ENCODE measurements at regions not wholly inside any gene's neighbourhood (a gene's known extent, or its start where the extent isn't known, plus 50 kb on each side); places are given as distances from the start of the nearest gene placed in this dataset.
"Not testable (repeated sequence)": the region's sequence is repeated elsewhere in the genome, so short reads cannot be mapped to it uniquely, and the experiment has no call there.

- no peak for DNase-seq
Measured at GRCh38 chr12:59404109-59404650, 191.6 kb upstream of the SLC16A7 start.

DNA sequence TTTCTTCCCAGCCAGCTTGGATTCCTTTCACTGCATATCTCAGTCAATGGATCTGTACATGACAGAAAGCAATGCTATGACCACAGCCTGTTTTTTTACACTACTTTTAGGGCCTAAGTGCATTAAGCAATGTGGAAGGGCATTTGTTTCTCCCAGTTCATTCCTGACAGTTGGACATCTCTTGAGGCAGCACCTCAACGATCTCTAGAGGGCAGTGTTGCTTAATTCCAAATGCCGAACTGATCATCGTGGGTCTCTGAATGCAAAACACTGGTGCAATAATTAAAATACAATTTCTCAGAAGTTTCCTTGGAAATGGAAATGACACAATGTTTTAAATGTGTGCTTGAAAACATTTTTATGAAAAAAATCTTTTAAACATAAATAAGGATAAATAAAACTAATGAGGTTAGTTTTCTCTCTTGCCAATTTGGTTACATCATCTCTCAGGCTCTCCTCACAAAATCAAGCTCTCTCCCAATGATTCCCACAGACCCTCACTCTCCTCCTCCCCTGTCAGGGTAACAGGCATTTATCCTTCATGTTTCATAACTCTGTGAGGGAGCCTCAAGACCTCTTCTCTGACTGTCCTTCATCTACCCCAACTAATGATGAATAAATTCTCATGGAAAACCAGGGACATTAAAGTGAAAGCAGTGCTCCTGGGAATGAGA lies 192.4 kb upstream of the SLC16A7 start:
- peak; percentile 44 to 72 for DNase-seq

DNA sequence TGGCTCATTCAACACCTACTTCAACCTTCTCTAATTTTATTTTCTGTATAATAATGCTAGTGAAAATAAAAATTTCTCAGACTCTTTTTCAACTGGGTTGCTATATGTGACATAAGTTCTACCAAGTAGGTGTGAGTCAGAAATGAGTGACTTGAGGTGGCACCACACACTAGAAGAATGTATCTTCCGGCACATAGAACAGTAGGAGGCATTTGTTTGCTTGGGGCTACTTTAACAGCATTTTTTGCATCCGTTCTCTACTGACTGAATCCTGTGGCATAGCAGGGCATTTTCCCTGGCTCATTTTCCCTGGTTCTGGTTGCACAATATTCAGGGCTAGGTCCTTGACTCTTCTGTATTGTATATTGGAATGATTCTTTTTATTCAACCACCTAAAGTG lies 194.0 kb upstream of the SLC16A7 start:
- DNase-seq: no peak

- DNase-seq: no peak
Measured at GRCh38 chr12:59398164-59398563, 197.7 kb upstream of the SLC16A7 start.

- DNase-seq: no peak
Measured at GRCh38 chr12:59396919-59397318, 198.9 kb upstream of the SLC16A7 start.

GRCh38 chr12:59396519-59396918 lies 199.3 kb upstream of the SLC16A7 start:
- peak in 1 of 2 experiments; percentile 5 for DNase-seq

- DNase-seq: not testable (repeated sequence)
Measured at GRCh38 chr12:59395310-59395709, 200.5 kb upstream of the SLC16A7 start.

- no peak for DNase-seq
Measured at GRCh38 chr12:59393506-59393905, 202.3 kb upstream of the SLC16A7 start.

GRCh38 chr12:59389968-59390576 lies 205.8 kb upstream of the SLC16A7 start:
- DNase-seq: no peak

DNA sequence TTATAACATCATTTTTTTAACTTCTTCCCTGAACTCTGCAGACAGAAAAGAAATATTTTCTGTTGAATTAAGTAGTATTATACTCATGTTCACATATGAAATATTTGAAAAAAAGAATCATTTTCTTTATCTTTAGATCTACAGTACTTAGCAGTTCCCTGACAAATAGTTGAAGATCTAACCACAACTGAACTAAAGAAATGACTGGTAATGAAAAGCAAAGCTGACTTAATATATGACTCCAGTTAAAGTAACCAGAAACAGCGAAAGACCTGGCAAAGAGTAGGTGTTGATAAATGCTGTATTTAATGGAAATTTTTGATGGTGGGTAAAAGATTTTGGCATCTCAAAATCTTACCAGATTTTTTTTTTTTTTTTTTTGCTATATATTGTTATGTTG lies 207.1 kb upstream of the SLC16A7 start:
- no peak for DNase-seq

DNA sequence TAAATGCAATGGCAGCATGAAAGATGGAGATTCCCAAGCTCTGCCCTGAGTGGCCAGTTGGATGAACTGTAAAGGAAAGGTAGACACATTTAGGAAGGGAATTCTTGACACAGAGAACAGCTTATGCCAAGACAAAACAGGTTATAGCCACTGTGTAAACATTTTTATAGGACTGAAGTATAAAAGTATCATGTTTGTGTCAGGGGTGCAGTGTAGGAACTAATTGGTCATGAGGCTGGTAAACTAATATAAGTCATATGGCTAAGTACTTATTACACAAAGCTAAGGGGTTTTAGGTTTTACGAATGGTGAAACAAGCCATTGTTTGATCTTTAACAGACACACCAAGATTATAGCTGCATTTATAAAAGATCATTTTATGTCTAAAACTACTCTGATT lies 207.7 kb upstream of the SLC16A7 start:
- DNase-seq: peak in 1 of 2 experiments; percentile 11

GRCh38 chr12:59386236-59386635 lies 209.6 kb upstream of the SLC16A7 start:
- DNase-seq: no peak

- DNase-seq: no peak
Measured at GRCh38 chr12:59383079-59383822, 212.6 kb upstream of the SLC16A7 start.

DNA sequence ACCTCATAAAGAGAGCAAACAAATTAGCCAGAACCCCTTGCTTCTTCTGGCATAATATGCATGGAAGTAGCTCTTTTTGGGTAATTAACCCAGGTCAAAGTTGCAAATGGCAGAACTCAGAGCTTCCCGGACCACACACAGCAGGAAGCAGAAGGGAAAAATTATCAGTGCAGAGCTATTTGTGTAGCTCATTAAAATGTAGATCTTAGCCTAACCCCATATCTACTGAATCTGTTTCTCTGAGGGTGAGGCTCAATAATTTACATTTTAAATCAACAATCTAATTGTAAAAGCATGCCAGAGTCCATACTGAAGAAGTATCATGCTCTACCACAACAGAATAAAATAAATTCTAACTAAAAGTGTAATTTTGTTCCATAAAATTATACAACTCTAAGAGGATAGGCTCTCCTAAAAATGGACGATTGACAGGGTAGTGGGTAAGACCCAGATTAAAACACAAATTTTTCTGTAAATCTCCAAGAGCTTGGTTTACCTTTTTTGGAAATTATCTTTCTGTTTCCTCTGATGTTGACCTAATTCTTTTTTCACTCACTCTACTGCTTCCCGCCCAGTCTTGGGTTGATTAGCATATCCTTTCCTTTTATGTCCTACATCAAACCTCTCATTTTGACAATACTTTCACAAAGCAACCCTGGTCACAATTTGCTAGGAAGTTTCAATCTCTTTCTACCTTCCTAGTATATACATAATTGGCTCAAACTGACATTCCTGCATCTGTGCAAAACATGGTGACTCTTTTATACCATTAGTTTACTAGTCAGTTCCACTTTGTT lies 213.3 kb upstream of the SLC16A7 start:
- DNase-seq: no peak

DNA sequence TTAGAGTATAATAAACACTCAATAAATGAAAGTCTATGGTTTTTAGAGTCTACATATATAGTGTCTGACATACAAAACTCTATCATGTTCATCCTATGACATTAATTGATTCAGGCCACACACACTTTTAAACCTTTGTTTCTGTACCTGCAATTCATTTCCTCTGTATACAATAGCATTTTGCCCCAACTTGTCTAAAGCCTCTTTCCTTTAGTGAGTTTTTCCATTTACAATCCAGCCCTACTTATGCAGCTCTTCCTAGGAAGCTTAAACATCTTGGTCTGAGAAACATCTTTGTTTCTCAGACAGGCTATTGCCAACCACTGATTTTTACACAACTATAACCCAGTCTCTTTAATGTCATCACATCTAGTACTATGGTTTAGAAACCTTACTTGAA lies 214.7 kb upstream of the SLC16A7 start:
- no peak for DNase-seq

DNA sequence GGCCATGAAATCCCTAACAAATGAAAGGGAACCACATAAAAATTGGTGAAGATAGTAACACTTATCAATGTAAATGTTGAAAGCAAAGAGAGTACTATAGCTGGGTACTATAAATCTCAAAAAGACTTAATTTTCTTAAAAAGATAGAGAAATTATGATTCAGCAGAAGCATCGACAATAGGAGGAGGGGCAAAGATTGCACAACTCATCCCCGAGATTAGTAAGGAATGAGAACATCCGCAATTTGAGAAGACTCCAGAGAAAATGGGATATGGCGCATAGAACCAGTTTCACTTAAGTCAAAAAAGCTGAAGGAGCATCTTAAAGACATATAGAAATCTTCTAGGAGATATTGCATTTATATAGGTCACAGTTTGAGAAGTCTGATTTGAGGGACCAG lies 220.2 kb upstream of the SLC16A7 start:
- no peak for DNase-seq

- no peak for DNase-seq
Measured at GRCh38 chr12:59374783-59375182, 221.0 kb upstream of the SLC16A7 start.

GRCh38 chr12:59372956-59373355 lies 222.9 kb upstream of the SLC16A7 start:
- peak in 1 of 2 experiments; percentile 3 for DNase-seq

GRCh38 chr12:59370933-59371332 lies 224.9 kb upstream of the SLC16A7 start:
- no peak for DNase-seq

DNA sequence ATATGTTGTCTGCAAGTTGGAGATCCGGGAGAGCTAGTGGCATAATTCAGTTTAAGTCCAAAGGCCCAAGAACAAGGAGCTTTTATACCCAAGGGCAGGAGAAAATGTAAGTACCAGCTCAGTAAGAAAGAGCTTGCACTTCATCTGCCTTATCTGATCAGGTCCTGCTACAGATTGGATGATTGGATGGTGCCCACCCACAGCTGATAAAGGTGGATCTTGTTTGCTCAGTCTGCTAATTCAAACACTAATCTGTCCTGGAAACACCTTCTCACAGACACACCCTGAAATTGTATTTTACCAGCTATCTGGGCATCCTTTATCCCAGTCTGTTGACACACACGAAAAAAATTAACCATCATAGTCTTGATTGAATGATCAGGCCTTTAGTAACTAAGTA lies 230.7 kb upstream of the SLC16A7 start:
- DNase-seq: no peak

DNA sequence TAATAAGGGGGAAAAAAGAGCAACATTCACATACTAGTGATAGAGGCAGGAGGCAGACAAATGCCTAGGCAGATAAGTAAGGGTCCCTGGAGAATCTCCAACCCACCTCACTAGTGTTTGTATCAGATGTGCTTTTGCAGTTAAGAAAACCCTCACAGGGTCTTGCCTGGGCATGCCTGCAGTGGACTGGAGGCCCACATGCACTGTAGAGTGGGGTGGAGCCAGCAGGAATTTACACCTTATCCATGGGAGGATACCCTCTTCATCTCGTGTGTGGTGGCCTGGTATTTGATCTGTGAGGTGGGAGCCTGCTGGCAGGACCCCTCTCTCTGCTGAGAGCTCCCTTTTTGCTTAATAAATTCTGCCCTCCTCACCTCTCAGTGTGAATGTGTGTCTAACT lies 238.0 kb upstream of the SLC16A7 start:
- DNase-seq: no peak

DNA sequence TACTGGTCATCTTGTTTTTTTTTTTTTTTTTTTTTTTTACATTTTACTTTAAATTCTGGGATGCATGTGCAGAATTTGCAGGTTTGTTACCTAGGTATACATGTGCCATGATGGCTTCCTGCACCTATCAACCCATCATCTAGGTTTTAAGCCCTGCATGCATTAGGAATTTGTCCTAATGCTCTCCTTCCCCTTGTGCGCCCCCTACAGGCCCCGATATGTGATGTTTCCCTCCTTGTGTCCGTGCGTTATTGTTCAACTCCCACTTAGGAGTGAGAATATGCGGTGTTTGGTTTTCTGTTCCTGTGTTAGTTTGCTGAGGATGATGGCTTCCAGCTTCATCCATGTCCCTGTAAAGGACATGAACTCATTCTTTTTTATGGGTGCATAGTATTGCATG lies 249.6 kb upstream of the SLC16A7 start:
- DNase-seq: not testable (repeated sequence)

DNA sequence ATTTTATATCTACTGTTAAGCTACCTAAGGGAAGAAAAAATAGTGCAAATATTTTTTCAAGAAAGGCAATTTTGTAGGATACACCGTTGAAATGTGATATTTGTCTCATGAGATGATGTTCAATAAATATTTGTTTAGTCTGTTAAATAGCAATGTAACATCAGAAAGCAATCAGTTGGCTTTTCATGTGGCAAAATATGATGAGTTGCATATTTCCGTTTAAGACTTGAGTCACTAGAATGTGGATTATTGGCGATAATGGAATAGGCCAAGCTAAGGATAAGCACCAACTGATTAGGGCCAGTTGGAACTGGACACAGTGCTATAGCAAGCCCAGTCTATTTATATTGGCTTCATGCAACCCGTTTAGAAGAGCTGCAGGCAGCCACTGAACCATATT lies 250.4 kb upstream of the SLC16A7 start:
- DNase-seq: no peak
